NCI-H2171 (cell line): ENCODE measurements at regions not wholly inside any gene's neighbourhood (a gene's known extent, or its start where the extent isn't known, plus 50 kb on each side); places are given as distances from the start of the nearest gene placed in this dataset.
"Not testable (repeated sequence)": the region's sequence is repeated elsewhere in the genome, so short reads cannot be mapped to it uniquely, and the experiment has no call there.

Source experiments
- DNase-seq: peaks from one replicate; lab custom pipeline; 2025; lab: John Stamatoyannopoulos, UW

DNA sequence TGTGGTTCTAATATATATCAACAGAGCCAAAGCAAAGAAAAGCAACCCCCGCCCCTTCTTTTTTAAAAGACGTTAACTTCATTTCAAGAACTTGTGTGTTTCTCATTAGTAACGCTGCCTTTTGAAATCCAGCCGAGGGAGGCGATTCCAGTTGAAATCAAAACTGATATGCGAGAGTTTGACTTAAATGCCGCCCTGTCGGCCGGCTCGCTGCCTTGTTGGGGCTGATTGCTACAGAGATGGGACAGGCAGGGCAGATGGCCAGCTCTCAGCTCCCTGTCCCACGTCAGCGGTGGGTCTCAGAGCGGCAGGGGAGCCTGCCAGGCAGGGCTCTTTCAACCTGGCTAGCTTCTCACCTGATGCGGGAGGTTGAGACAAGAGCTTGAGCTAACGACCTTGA lies 51.9 kb upstream of the ALX4 start:
- no peak for DNase-seq

GRCh38 chr11:44363116-44363515 lies 53.2 kb upstream of the ALX4 start:
- DNase-seq: no peak

- DNase-seq: no peak
Measured at GRCh38 chr11:44364596-44364995, 54.7 kb upstream of the ALX4 start.

GRCh38 chr11:44365616-44366015 lies 55.7 kb upstream of the ALX4 start:
- DNase-seq: no peak

GRCh38 chr11:44366026-44366425 lies 56.1 kb upstream of the ALX4 start:
- DNase-seq: no peak

GRCh38 chr11:44366741-44367140 lies 56.8 kb upstream of the ALX4 start:
- DNase-seq: no peak

DNA sequence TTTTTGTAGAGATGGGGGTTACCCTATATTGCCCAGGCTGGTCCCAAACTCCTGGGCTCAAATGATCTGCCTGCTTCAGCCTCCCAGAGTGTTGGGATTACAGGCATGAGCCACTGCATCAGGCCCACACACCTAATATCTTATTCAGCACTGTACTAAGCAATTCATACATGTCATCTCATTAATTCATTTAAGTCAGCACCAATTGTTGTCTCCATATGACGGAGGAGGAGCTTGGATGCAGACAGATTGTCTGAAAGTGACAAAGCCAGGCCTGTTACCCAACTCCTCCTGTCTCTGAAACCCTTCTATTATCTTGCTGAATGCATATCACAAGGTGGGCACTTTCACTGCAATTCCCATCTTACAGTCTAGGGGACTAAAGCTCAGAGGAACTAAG lies 57.5 kb upstream of the ALX4 start:
- no peak for DNase-seq

DNA sequence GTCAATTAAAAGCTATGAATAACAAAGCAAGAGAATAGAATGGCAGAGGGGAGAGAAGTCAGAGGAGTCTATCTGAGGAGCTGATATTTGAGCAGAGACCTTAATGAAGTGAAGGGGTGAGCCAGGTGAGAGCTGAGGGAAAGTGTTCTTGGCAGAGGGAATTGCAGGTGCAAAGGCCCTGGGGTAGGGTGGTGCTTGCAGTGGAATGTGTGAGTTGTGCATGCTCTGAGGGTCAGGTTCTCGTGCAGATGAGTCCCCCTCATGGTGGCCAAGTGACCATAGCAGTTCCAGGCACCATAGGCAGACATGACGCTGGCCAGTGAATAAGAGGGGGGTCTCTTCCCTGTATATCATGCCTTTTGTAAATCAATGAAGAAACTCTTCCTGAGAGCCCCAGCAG lies 58.9 kb upstream of the ALX4 start:
- DNase-seq: no peak

GRCh38 chr11:44371042-44371441 lies 61.1 kb upstream of the ALX4 start:
- not testable (repeated sequence) for DNase-seq

DNA sequence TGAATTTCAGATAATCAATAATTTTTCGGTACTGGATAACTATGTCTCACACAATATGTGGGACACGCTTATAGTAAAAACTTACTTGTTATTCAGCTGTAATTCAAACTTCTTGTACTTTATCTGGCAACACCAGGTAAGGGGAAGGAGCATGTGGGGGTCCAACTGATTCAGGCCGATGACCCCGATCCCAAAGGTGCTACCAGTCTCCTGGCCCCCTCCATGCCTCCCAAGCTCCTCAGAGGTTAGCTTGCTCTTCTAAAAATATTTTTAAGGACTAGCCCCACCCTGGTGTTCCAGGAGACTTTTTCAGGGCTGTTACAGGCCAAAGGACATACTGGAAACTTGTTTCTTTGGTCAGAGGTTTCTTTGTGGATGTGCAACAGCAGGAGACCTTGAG lies 61.8 kb upstream of the ALX4 start:
- DNase-seq: no peak

GRCh38 chr11:44372989-44373388 lies 63.0 kb upstream of the ALX4 start:
- DNase-seq: no peak

GRCh38 chr11:44374001-44374400 lies 64.1 kb upstream of the ALX4 start:
- DNase-seq: no peak

DNA sequence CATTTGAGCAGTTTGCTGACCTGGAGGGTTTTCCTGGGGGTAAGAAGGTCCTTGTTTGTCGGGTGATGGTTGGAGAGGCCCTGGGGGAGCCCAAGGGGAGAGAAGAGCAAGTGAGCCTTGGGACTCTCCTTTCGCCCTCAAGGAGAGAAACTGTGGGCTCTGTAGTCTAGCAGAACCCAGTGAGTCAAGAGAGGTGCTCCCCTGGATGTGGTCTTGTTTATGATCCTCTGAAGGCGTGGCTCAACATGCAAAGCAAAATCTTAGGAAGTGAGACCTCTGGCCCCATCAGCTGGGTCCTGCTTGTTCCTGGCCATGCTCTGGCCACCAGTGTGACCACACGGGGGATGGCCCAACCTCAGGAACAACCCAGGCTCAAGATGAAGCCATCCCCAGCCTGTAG lies 66.5 kb upstream of the ALX4 start:
- DNase-seq: no peak

- DNase-seq: no peak
Measured at GRCh38 chr11:44377121-44377520, 67.2 kb upstream of the ALX4 start.

DNA sequence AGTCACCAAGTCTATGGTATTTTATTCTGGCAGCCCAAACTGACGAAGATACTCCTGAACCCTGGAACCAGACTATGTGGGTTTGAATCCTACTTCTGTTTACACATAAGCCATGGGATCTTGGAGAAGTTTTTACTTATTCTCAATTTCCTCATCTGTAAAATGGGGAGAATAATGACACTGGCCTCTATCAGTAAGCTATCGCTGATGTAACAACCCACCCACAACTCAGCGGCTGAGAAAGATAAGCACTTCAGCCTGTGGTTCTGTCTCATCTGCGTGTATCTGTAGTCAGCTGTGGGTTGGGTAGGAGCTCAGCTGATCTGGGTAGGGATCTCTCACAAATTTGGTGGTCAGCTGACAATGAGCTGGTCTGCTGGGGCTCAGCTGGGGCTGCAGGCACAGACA lies 68.0 kb upstream of the ALX4 start:
- no peak for DNase-seq

DNA sequence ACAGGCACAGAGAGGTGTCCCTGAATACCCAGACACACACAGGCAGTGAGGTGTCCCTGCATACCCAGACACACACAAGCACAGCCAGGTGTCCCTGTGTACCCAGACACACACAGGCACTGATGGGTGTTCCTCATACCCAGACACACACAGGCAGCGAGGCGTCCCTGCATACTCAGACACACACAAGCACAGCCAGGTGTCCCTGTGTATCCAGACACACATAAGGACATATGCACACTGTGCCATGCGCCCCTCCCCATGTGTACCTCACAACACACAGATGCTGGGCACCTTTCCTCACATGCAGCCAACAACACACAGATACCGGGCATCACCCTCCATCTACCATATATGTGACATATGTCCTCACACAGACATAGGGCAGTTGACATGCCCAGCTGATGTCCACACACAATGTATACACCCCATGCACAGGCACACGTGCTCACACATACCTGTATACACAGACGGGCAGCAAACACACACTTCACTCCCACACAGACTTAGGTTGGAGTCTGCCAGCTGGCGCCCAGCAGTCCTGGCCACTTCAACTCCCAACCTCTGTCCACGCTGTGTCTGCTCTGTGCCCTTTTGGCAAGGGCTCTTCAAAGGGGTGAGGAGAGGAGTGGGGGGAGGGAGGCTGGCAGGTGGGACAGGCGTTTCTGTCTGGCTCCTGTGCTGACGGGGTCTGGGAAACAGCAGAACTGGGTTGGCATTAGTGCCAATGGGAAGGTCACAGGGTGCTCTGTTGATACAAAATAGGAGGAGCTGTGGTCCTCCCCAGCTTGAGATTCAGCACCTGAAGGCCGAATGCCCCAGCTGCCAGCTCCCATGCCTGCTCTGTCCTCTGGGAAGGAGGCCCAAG lies 69.4 kb upstream of the ALX4 start:
- DNase-seq: no peak

GRCh38 chr11:44380009-44380313 lies 70.0 kb upstream of the ALX4 start:
- no peak for DNase-seq

- DNase-seq: no peak
Measured at GRCh38 chr11:44380820-44381219, 70.9 kb upstream of the ALX4 start.

- DNase-seq: no peak
Measured at GRCh38 chr11:44381261-44381660, 71.3 kb upstream of the ALX4 start.

DNA sequence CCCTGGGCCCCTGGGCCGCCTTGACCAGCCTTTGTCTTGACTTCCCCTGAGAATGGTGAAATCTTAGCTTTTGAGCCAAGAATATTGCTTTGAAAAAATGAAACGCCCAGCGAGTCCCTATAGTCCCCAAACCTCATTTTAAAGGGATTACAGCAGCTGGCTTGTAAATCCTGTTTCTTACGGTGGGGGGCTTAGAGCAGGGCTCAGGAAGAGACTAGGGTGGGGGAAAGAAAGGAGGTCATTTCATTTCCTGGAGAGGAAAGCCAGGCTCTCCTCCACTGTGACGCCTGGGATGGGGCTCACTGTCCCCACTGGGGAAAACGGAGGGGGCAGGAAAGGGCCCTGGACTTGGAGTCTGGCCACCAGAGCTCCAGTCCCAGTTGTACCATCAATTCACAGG lies 72.2 kb upstream of the ALX4 start:
- no peak for DNase-seq

- no peak for DNase-seq
Measured at GRCh38 chr11:44382656-44383240, 72.8 kb upstream of the ALX4 start.

- no peak for DNase-seq
Measured at GRCh38 chr11:44383246-44383645, 73.3 kb upstream of the ALX4 start.

GRCh38 chr11:44387415-44387814 lies 77.5 kb upstream of the ALX4 start:
- DNase-seq: no peak

DNA sequence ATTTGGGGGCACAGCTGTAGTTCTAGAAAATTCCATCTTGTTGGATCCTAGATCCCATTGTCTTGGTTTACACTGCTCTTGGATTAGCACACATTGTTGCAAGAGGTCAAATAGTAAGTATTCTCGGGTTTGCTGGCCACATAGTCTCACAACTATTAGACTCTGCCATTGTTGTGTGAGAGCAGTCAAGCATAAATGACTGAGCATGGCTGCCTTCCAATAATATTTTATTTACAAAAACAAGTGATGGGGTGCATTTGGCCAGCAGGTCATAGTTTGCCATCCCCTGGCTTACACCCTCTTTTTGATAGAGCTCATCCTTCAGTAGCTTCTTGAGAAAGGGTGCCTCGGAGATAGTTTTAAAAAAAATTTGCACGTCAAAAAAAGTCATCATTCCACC lies 77.9 kb upstream of the ALX4 start:
- DNase-seq: no peak
